Mesendoderm (in vitro differentiated cells): ENCODE measurements at regions not wholly inside any gene's neighbourhood (a gene's known extent, or its start where the extent isn't known, plus 50 kb on each side); places are given as distances from the start of the nearest gene placed in this dataset.
"Not testable (repeated sequence)": the region's sequence is repeated elsewhere in the genome, so short reads cannot be mapped to it uniquely, and the experiment has no call there.

Source experiments
- DNase-seq: peaks from one replicate; pipeline ENCODE4 v3.0.0; 2013
- H2AK5ac ChIP-seq: 2 replicates; pipeline ENCODE4 v1.6.1; 2013; ENCODE audit warnings: low read length, inconsistent platforms
- H2BK120ac ChIP-seq: 2 replicates; pipeline ENCODE4 v1.6.1; 2013; ENCODE audit warnings: low read depth, mild to moderate bottlenecking, low read length, moderate library complexity, mixed read lengths
- H2BK15ac ChIP-seq: replicated peaks from 2 replicates; pipeline ENCODE4 v1.6.1; 2013; ENCODE audit warnings: low read depth, mild to moderate bottlenecking, moderate library complexity
- H2BK5ac ChIP-seq: 2 replicates; pipeline ENCODE4 v1.6.1; 2013; ENCODE audit warnings: low read length, inconsistent platforms
- H3K18ac ChIP-seq: 2 replicates; pipeline ENCODE4 v1.6.1; 2013; ENCODE audit warnings: mild to moderate bottlenecking, low read length, mixed read lengths
- H3K23ac ChIP-seq: one replicate; pipeline ENCODE4 v1.6.1; 2013; ENCODE audit warnings: low read length
- H3K27ac ChIP-seq: 2 replicates; pipeline ENCODE4 v1.5.1; 2013; ENCODE audit warnings: low read depth, mild to moderate bottlenecking, inconsistent platforms, low read length, moderate library complexity
- H3K27me3 ChIP-seq: 2 replicates; pipeline ENCODE4 v1.6.1; 2013; ENCODE audit warnings: low read length, control low read depth, mild to moderate bottlenecking, inconsistent platforms; ENCODE audit not compliant: insufficient read depth, poor library complexity
- H3K36me3 ChIP-seq: 2 replicates; pipeline ENCODE4 v1.6.1; 2013; ENCODE audit warnings: low read length, inconsistent platforms; ENCODE audit not compliant: control insufficient read depth, insufficient read depth
- H3K4ac ChIP-seq: one replicate; pipeline ENCODE4 v1.6.1; 2013; ENCODE audit warnings: low read depth, mild to moderate bottlenecking, low read length, moderate library complexity
- H3K4me1 ChIP-seq: 2 replicates; pipeline ENCODE4 v1.6.1; 2013; ENCODE audit warnings: low read depth, low read length, inconsistent platforms; ENCODE audit not compliant: control insufficient read depth
- H3K4me2 ChIP-seq: 2 replicates; pipeline ENCODE4 v1.6.1; 2013; ENCODE audit warnings: low read length
- H3K4me3 ChIP-seq: 2 replicates; pipeline ENCODE4 v1.5.1; 2013; ENCODE audit warnings: mild to moderate bottlenecking, low read length
- H3K56ac ChIP-seq: one replicate; pipeline ENCODE4 v1.6.1; 2013; ENCODE audit warnings: low read length
- H3K79me1 ChIP-seq: 2 replicates; pipeline ENCODE4 v1.6.1; 2013; ENCODE audit warnings: low read length, inconsistent platforms
- H3K79me2 ChIP-seq: 2 replicates; pipeline ENCODE4 v1.6.1; 2013; ENCODE audit warnings: mild to moderate bottlenecking, low read length; ENCODE audit not compliant: control insufficient read depth, insufficient read depth
- H3K9ac ChIP-seq: 2 replicates; pipeline ENCODE4 v1.6.1; 2013; ENCODE audit warnings: low read length, inconsistent platforms
- H4K5ac ChIP-seq: one replicate; pipeline ENCODE4 v1.6.1; 2013; ENCODE audit warnings: low read length
- H4K8ac ChIP-seq: one replicate; pipeline ENCODE4 v1.6.1; 2013; ENCODE audit warnings: low read depth, mild to moderate bottlenecking, control low read depth, low read length, moderate library complexity
- WGBS: extraction: QIAGEN DNeasy Blood & Tissue Kit; methylation state at CpG from one replicate; pipeline ENCODE4 v1.1.7; 2013; ENCODE audit warnings: low lambda C conversion rate, missing lambda C conversion rate; ENCODE audit not compliant: insufficient coverage; ENCODE audit errors: extremely low coverage; 5-methylcytosine and 5-hydroxymethylcytosine counted together

- H3K23ac ChIP-seq, result no peak overlapping the region
- no peak overlapping the region for H2AK5ac ChIP-seq
- no peak overlapping the region for H2BK15ac ChIP-seq
- no peak overlapping the region for H3K56ac ChIP-seq
- H2BK5ac ChIP-seq, result no peak overlapping the region
- H3K27ac ChIP-seq, result no peak overlapping the region
- no peak overlapping the region for H4K8ac ChIP-seq
- H3K4me1 ChIP-seq, result no peaks in the 10 kb centered on the region
- WGBS, result no CpG with 5 or more reads among the region's 4 CpGs
- H3K36me3 ChIP-seq, result no peaks in the 10 kb centered on the region
- H2BK120ac ChIP-seq, result no peak overlapping the region
- no peak overlapping the region for H3K18ac ChIP-seq
- no peak overlapping the region for H3K4me3 ChIP-seq
- no peak overlapping the region for H4K5ac ChIP-seq
- no peaks in the 10 kb centered on the region for H3K79me2 ChIP-seq
- H3K4ac ChIP-seq, result no peak overlapping the region
- H3K27me3 ChIP-seq, result no peaks in the 10 kb centered on the region
- DNase-seq, result no peak
- H3K9ac ChIP-seq, result no peak overlapping the region
- H3K4me2 ChIP-seq, result no peak overlapping the region
- H3K79me1 ChIP-seq, result no peaks in the 10 kb centered on the region
Observed at GRCh38 chr10:55813451-55814170, 547.4 kb downstream of the ZWINT start.

- no peak overlapping the region for H2BK15ac ChIP-seq
- H3K9ac ChIP-seq, result no peak overlapping the region
Observed at GRCh38 chr10:55803055-55803454, 558.0 kb downstream of the ZWINT start.

GRCh38 chr10:55801353-55801661 is 559.8 kb downstream of the ZWINT start:
- no peak overlapping the region for H2AK5ac ChIP-seq
- no peak overlapping the region for H2BK120ac ChIP-seq
- no peaks in the 10 kb centered on the region for H3K79me2 ChIP-seq
- no peak overlapping the region for H3K18ac ChIP-seq
- H3K27ac ChIP-seq, result no peak overlapping the region
- no peaks in the 10 kb centered on the region for H3K79me1 ChIP-seq
- H4K5ac ChIP-seq, result no peak overlapping the region
- H2BK15ac ChIP-seq, result no peak overlapping the region
- no peak overlapping the region for H4K8ac ChIP-seq
- H3K9ac ChIP-seq, result no peak overlapping the region
- H3K4me2 ChIP-seq, result no peak overlapping the region
- WGBS, result no CpG with 5 or more reads among the region's 2 CpGs
- no peak overlapping the region for H3K4me3 ChIP-seq
- no peak for DNase-seq
- no peak overlapping the region for H3K56ac ChIP-seq
- H3K23ac ChIP-seq, result no peak overlapping the region
- H3K4me1 ChIP-seq, result no peaks in the 10 kb centered on the region
- no peaks in the 10 kb centered on the region for H3K36me3 ChIP-seq
- no peak overlapping the region for H3K4ac ChIP-seq
- H2BK5ac ChIP-seq, result no peak overlapping the region
- no peaks in the 10 kb centered on the region for H3K27me3 ChIP-seq

More at GRCh38 chr10:55803055-55803454, 558.0 kb downstream of the ZWINT start:
- Histone ChIP-seq H3K27ac (no peak overlapping the region), H2AK5ac (no peak overlapping the region), H2BK5ac (no peak overlapping the region), H3K4me3 (no peak overlapping the region), H3K18ac (no peak overlapping the region), H3K79me1 (no peaks in the 10 kb centered on the region), H2BK120ac (no peak overlapping the region), H4K8ac (no peak overlapping the region), H3K36me3 (no peaks in the 10 kb centered on the region), H3K23ac (no peak overlapping the region), H3K4me2 (no peak overlapping the region), H3K4ac (no peak overlapping the region), H3K27me3 (no peaks in the 10 kb centered on the region), H3K79me2 (no peaks in the 10 kb centered on the region), H4K5ac (no peak overlapping the region), H3K56ac (no peak overlapping the region), H3K4me1 (no peaks in the 10 kb centered on the region)
- no peak for DNase-seq

GRCh38 chr10:55800602-55801352 is 560.3 kb downstream of the ZWINT start:
- Histone ChIP-seq H3K36me3 (no peaks in the 10 kb centered on the region), H3K27me3 (no peaks in the 10 kb centered on the region), H3K9ac (no peak overlapping the region), H3K23ac (no peak overlapping the region), H3K56ac (no peak overlapping the region), H3K79me1 (no peaks in the 10 kb centered on the region), H4K8ac (no peak overlapping the region), H3K4me2 (no peak overlapping the region), H3K4ac (no peak overlapping the region), H2BK15ac (no peak overlapping the region), H2AK5ac (no peak overlapping the region), H3K4me3 (no peak overlapping the region), H3K4me1 (no peaks in the 10 kb centered on the region), H2BK5ac (no peak overlapping the region), H3K79me2 (no peaks in the 10 kb centered on the region), H2BK120ac (no peak overlapping the region), H3K18ac (no peak overlapping the region), H3K27ac (no peak overlapping the region), H4K5ac (no peak overlapping the region)
- no CpG with 5 or more reads among the region's 3 CpGs for WGBS
- DNase-seq, result no peak

- no peak overlapping the region for H2AK5ac ChIP-seq
- H4K5ac ChIP-seq, result no peak overlapping the region
- H2BK120ac ChIP-seq, result no peak overlapping the region
- H3K79me2 ChIP-seq, result no peaks in the 10 kb centered on the region
- DNase-seq, result no peak
- H3K4me2 ChIP-seq, result no peak overlapping the region
- no peak overlapping the region for H3K56ac ChIP-seq
- no peak overlapping the region for H3K23ac ChIP-seq
- no peak overlapping the region for H4K8ac ChIP-seq
- no peak overlapping the region for H3K4me3 ChIP-seq
- no peaks in the 10 kb centered on the region for H3K4me1 ChIP-seq
- no peak overlapping the region for H3K9ac ChIP-seq
- no CpG with 5 or more reads among the region's 3 CpGs for WGBS
- H3K27me3 ChIP-seq, result no peaks in the 10 kb centered on the region
- no peaks in the 10 kb centered on the region for H3K79me1 ChIP-seq
- H2BK15ac ChIP-seq, result no peak overlapping the region
- H3K4ac ChIP-seq, result no peak overlapping the region
- no peaks in the 10 kb centered on the region for H3K36me3 ChIP-seq
- H3K18ac ChIP-seq, result no peak overlapping the region
- H2BK5ac ChIP-seq, result no peak overlapping the region
- H3K27ac ChIP-seq, result no peak overlapping the region
Observed at GRCh38 chr10:55793024-55793423, 568.0 kb downstream of the ZWINT start.

GRCh38 chr10:55790276-55790675 is 570.8 kb downstream of the ZWINT start:
- not testable (repeated sequence) for H3K4me1 ChIP-seq, H3K4me3 ChIP-seq, H3K27me3 ChIP-seq, H3K23ac ChIP-seq, H3K79me2 ChIP-seq, DNase-seq, H2BK15ac ChIP-seq, H2BK5ac ChIP-seq, H3K79me1 ChIP-seq, H2AK5ac ChIP-seq, H3K18ac ChIP-seq, H3K9ac ChIP-seq, H3K4me2 ChIP-seq, H3K27ac ChIP-seq, H3K4ac ChIP-seq, H3K36me3 ChIP-seq, H3K56ac ChIP-seq, H2BK120ac ChIP-seq, H4K5ac ChIP-seq, H4K8ac ChIP-seq
- no CpG with 5 or more reads among the region's 1 CpG for WGBS
